IMR-90 (cell line): ENCODE measurements at regions not wholly inside any gene's neighbourhood (a gene's known extent, or its start where the extent isn't known, plus 50 kb on each side); places are given as distances from the start of the nearest gene placed in this dataset.

Experiments used
- ATAC-seq: fragments of 200-7000 bp; cut with Tn5 transposase; 2 replicates; pipeline ENCODE4 v1.9.1; 2020; ENCODE audit warnings: low read depth, mild to moderate bottlenecking, moderate library complexity
- BruUV-seq: library from RNA; stranded (reverse); fragments of 400-500 nt; replicated peaks from 2 replicates; lab custom pipeline; 2021; lab: Mats Ljungman, UMichigan
- CTCF ChIA-PET: fragments of 300-600 bp; formaldehyde crosslinking; extraction: SDS; loops from one replicate; lab custom pipeline; 2021; ENCODE audit warnings: antibody characterized with exemption; lab: Yijun Ruan, JAX
- POLR2A ChIA-PET: fragments of 300-600 bp; sonication (Branson Sonifier 250); formaldehyde crosslinking; loops from one replicate; lab custom pipeline; 2022; ENCODE audit warnings: antibody characterized with exemption; ENCODE audit not compliant: unreplicated experiment; lab: Charles Lee
- DNase-seq: peaks from one replicate; pipeline ENCODE4 v3.0.0; 2013
- H2AFZ ChIP-seq: replicated peaks from 2 replicates; pipeline ENCODE3; 2013; ENCODE audit warnings: low read length, mild to moderate bottlenecking; ENCODE audit not compliant: poor library complexity
- H2AK5ac ChIP-seq: 2 replicates; pipeline ENCODE4 v1.6.1; 2013; ENCODE audit warnings: low read depth, low read length, inconsistent platforms
- H2AK9ac ChIP-seq: replicated peaks from 2 replicates; pipeline ENCODE3; 2013; ENCODE audit warnings: mild to moderate bottlenecking, low read depth, low read length, moderate library complexity; ENCODE audit not compliant: poor library complexity
- H2BK120ac ChIP-seq: 2 replicates; pipeline ENCODE4 v1.6.1; 2013; ENCODE audit warnings: low read depth, low read length, inconsistent platforms
- H2BK15ac ChIP-seq: 3 replicates; pipeline ENCODE4 v1.6.1; 2013; ENCODE audit warnings: low read depth, low read length, inconsistent platforms
- H2BK20ac ChIP-seq: 2 replicates; pipeline ENCODE4 v1.6.1; 2013; ENCODE audit warnings: low read depth, mild to moderate bottlenecking, inconsistent platforms, low read length, moderate library complexity
- H2BK5ac ChIP-seq: 2 replicates; pipeline ENCODE4 v1.6.1; 2013; ENCODE audit warnings: mild to moderate bottlenecking, low read depth, low read length, inconsistent platforms; ENCODE audit not compliant: poor library complexity, severe bottlenecking
- H3K14ac ChIP-seq: replicated peaks from 2 replicates; pipeline ENCODE4 v1.6.1; 2013; ENCODE audit warnings: low read depth, low read length, inconsistent platforms
- H3K18ac ChIP-seq: 2 replicates; pipeline ENCODE4 v1.6.1; 2013; ENCODE audit warnings: low read depth, low read length, control low read depth
- H3K23ac ChIP-seq: 2 replicates; pipeline ENCODE4 v1.6.1; 2013; ENCODE audit warnings: low read depth, low read length, inconsistent platforms
- H3K27ac ChIP-seq: 2 replicates; pipeline ENCODE4 v1.5.1; 2013; ENCODE audit warnings: mild to moderate bottlenecking, control low read depth, low read length; ENCODE audit not compliant: insufficient read depth
- H3K27me3 ChIP-seq: 2 replicates; pipeline ENCODE4 v1.6.1; 2013; ENCODE audit warnings: low read length; ENCODE audit not compliant: control insufficient read depth, insufficient read depth
- H3K36me3 ChIP-seq: 2 replicates; pipeline ENCODE4 v1.6.1; 2013; ENCODE audit warnings: low read length, mixed read lengths; ENCODE audit not compliant: control insufficient read depth, insufficient read depth
- H3K4ac ChIP-seq: 2 replicates; pipeline ENCODE4 v1.6.1; 2013; ENCODE audit warnings: low read depth, low read length, inconsistent platforms
- H3K4me1 ChIP-seq: 2 replicates; pipeline ENCODE4 v1.6.1; 2013; ENCODE audit warnings: low read length, mixed read lengths; ENCODE audit not compliant: control insufficient read depth, insufficient read depth
- H3K4me2 ChIP-seq: 2 replicates; pipeline ENCODE4 v1.6.1; 2013; ENCODE audit warnings: low read depth, mild to moderate bottlenecking, control low read depth, low read length, moderate library complexity
- H3K4me3 ChIP-seq: 2 replicates; pipeline ENCODE4 v1.5.1; 2013; ENCODE audit warnings: low read depth, mild to moderate bottlenecking, control low read depth, low read length, moderate library complexity; ENCODE audit not compliant: insufficient read depth
- H3K56ac ChIP-seq: 2 replicates; pipeline ENCODE4 v1.6.1; 2013; ENCODE audit warnings: low read length, inconsistent platforms; ENCODE audit not compliant: insufficient read depth; ENCODE audit errors: extremely low read depth
- H3K79me1 ChIP-seq, 2 experiments: 2 replicates each; pipeline ENCODE4 v1.6.1; 2013; ENCODE audit warnings: low read length in 2 of 2, inconsistent platforms in 1 of 2, low read depth in 1 of 2
- H3K9ac ChIP-seq: 2 replicates; pipeline ENCODE4 v1.6.1; 2013; ENCODE audit warnings: low read depth, low read length, control low read depth
- H3K9me1 ChIP-seq: 2 replicates; pipeline ENCODE4 v1.6.1; 2013; ENCODE audit warnings: low read length, inconsistent platforms; ENCODE audit not compliant: insufficient read depth
- H3K9me3 ChIP-seq: 2 replicates; pipeline ENCODE4 v1.6.1; 2013; ENCODE audit warnings: low read length; ENCODE audit not compliant: control insufficient read depth, insufficient read depth
- H4K20me1 ChIP-seq: 2 replicates; pipeline ENCODE4 v1.6.1; 2013; ENCODE audit warnings: low read length, inconsistent platforms; ENCODE audit not compliant: insufficient read depth
- H4K5ac ChIP-seq: 2 replicates; pipeline ENCODE4 v1.6.1; 2013; ENCODE audit warnings: mild to moderate bottlenecking, low read depth, low read length, control low read depth
- H4K8ac ChIP-seq, 2 experiments: 2 replicates each; pipeline ENCODE4 v1.6.1; 2013; ENCODE audit warnings: low read depth in 2 of 2, low read length in 2 of 2, control low read depth in 1 of 2, inconsistent platforms in 1 of 2
- H4K91ac ChIP-seq: 2 replicates; pipeline ENCODE4 v1.6.1; 2013; ENCODE audit warnings: low read depth, low read length, inconsistent platforms; ENCODE audit not compliant: insufficient read depth
- BHLHE40 ChIP-seq: fragments of 150-350 bp; IDR thresholded peaks from 2 replicates; pipeline ENCODE4 v1.6.1; 2016; ENCODE audit warnings: mild to moderate bottlenecking, low read depth, low read length
- CHD1 ChIP-seq: IDR thresholded peaks from 2 replicates; pipeline ENCODE4 v1.6.1; 2012; ENCODE audit warnings: low read depth, low read length, improper control_type of control experiment
- RAD21 ChIP-seq: IDR thresholded peaks from 2 replicates; pipeline ENCODE4 v1.6.1; 2012; ENCODE audit warnings: low read length, improper control_type of control experiment
- RCOR1 ChIP-seq: IDR thresholded peaks from 2 replicates; pipeline ENCODE4 v1.6.1; 2012; ENCODE audit warnings: mild to moderate bottlenecking, low read length, improper control_type of control experiment; ENCODE audit not compliant: insufficient replicate concordance
- RFX5 ChIP-seq: IDR thresholded peaks from 2 replicates; pipeline ENCODE4 v1.8.0; 2012; ENCODE audit warnings: low read depth, mild to moderate bottlenecking, low read length, moderate library complexity
- WGBS, 2 experiments: methylation state at CpG; one replicate each; pipeline versions ENCODE4 v1.1.5 to v1.1.7; 2013; ENCODE audit warnings: missing lambda C conversion rate in 2 of 2; ENCODE audit not compliant: insufficient read length in 1 of 2; ENCODE audit errors: extremely low coverage in 2 of 2; 5-methylcytosine and 5-hydroxymethylcytosine counted together
- dilution Hi-C: fragments of 300-500 bp; cut with HindIII; formaldehyde crosslinking; loops from one replicate; pipeline ENCODE4 v1.14.3; 2018; ENCODE audit warnings: low sequenced_read_pairs; ENCODE audit not compliant: unreplicated experiment
- in situ Hi-C: fragments of 300-500 bp; cut with MboI; formaldehyde crosslinking; loops from 3 replicates; pipeline ENCODE4 v1.14.3; 2019; ENCODE audit warnings: low sequenced_read_pairs, inconsistent platforms, mixed read lengths
- intact Hi-C: fragments of 100-400 bp; cut with micrococcal nuclease; formaldehyde crosslinking; loops from 2 replicates; pipeline ENCODE4 v1.10.0; 2022
- TF ChIP-seq, protein P1 (sequence below): fragments of 150-350 bp; IDR thresholded peaks from 2 replicates; pipeline ENCODE4 v1.6.1; 2016; ENCODE audit warnings: low read depth, mild to moderate bottlenecking, low read length, moderate library complexity, borderline replicate concordance
- TF ChIP-seq, protein P2 (sequence below): fragments of 150-350 bp; IDR thresholded peaks from 2 replicates; pipeline ENCODE4 v1.6.1; 2017; ENCODE audit warnings: mild to moderate bottlenecking, antibody characterized with exemption, low read length, low read depth

GRCh38 chrY:12348181-12348580 lies 352.9 kb upstream of the USP9Y start:
- BruUV-seq, result no TSS peak
- Histone ChIP-seq H3K4me1 (no peaks in the 10 kb centered on the region), H3K9me1 (no peaks in the 10 kb centered on the region), H3K27ac (no peak overlapping the region), H3K9ac (no peak overlapping the region), H3K4me3 (no peak overlapping the region), H3K4ac (no peak overlapping the region), H3K23ac (no peak overlapping the region), H4K5ac (no peak overlapping the region), H2BK20ac (no peak overlapping the region), H2AK5ac (no peak overlapping the region), H4K91ac (no peak overlapping the region), H2BK5ac (no peak overlapping the region), H3K18ac (no peak overlapping the region), H2BK15ac (no peak overlapping the region), H3K56ac (no peak overlapping the region), H4K20me1 (no peaks in the 10 kb centered on the region), H3K4me2 (no peak overlapping the region), H4K8ac (no peak overlapping the region), H2AK9ac (no peak overlapping the region), H2BK120ac (no peak overlapping the region), H3K79me1 (no peaks in the 10 kb centered on the region), H3K36me3 (no peaks in the 10 kb centered on the region), H3K9me3 (no peaks in the 10 kb centered on the region), H3K27me3 (no peaks in the 10 kb centered on the region), H2AFZ (no peak overlapping the region), H3K14ac (no peak overlapping the region)
- dilution Hi-C loops (no loop called here), intact Hi-C loops (no loop called here), in situ Hi-C loops (no loop called here)
- no CpG with 5 or more reads among the region's 2 CpGs for WGBS, 2 experiments
- ATAC-seq (no peak), DNase-seq (no peak)
- CTCF ChIA-PET, result no interaction called here
- POLR2A ChIA-PET, result no interaction called here
- TF ChIP-seq, protein P1, sequence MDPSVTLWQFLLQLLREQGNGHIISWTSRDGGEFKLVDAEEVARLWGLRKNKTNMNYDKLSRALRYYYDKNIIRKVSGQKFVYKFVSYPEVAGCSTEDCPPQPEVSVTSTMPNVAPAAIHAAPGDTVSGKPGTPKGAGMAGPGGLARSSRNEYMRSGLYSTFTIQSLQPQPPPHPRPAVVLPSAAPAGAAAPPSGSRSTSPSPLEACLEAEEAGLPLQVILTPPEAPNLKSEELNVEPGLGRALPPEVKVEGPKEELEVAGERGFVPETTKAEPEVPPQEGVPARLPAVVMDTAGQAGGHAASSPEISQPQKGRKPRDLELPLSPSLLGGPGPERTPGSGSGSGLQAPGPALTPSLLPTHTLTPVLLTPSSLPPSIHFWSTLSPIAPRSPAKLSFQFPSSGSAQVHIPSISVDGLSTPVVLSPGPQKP, result no peak
- TF ChIP-seq, protein P2, sequence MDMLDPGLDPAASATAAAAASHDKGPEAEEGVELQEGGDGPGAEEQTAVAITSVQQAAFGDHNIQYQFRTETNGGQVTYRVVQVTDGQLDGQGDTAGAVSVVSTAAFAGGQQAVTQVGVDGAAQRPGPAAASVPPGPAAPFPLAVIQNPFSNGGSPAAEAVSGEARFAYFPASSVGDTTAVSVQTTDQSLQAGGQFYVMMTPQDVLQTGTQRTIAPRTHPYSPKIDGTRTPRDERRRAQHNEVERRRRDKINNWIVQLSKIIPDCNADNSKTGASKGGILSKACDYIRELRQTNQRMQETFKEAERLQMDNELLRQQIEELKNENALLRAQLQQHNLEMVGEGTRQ, result no peak
- no peak for TF ChIP-seq RFX5
- no peak for TF ChIP-seq BHLHE40
- no peak for TF ChIP-seq RCOR1
- TF ChIP-seq RAD21, result no peak
- TF ChIP-seq CHD1, result no peak
